ENCODE measurements at regions not wholly inside any gene's neighbourhood (a gene's known extent, or its start where the extent isn't known, plus 50 kb on each side); places are given as distances from the start of the nearest gene placed in this dataset.

- H3K4me3 ChIP-seq (ENCODE audit: low read depth, low read length) = no peak overlapping the region
- DNase-seq (ENCODE audit: low read depth) = no peak
- TF ChIP-seq CTCF (IDR thresholded peaks at IDR 0.05; ENCODE audit: control insufficient read depth, extremely low read depth, insufficient read depth) = no peak
Observed at GRCh38 chr13:84927442-84928169, 871.6 kb downstream of the SLITRK6 start.

GRCh38 chr13:84925443-84925842, 873.8 kb downstream of the SLITRK6 start:
- DNase-seq (ENCODE audit: low read depth) = no peak
- no peak overlapping the region for H3K4me3 ChIP-seq (ENCODE audit: low read depth, low read length)
- no peak for TF ChIP-seq CTCF (IDR thresholded peaks at IDR 0.05; ENCODE audit: control insufficient read depth, extremely low read depth, insufficient read depth)

GRCh38 chr13:84923831-84924230, 875.4 kb downstream of the SLITRK6 start:
- no peak for TF ChIP-seq CTCF (IDR thresholded peaks at IDR 0.05; ENCODE audit: control insufficient read depth, extremely low read depth, insufficient read depth)
- no peak for DNase-seq (ENCODE audit: low read depth)
- H3K4me3 ChIP-seq (ENCODE audit: low read depth, low read length) = no peak overlapping the region

GRCh38 chr13:84917252-84917878, 881.9 kb downstream of the SLITRK6 start:
- peak; percentile 42 for TF ChIP-seq CTCF (IDR thresholded peaks at IDR 0.05; ENCODE audit: control insufficient read depth, extremely low read depth, insufficient read depth)
- DNase-seq (ENCODE audit: low read depth) = peak; percentile 7
- H3K4me3 ChIP-seq (ENCODE audit: low read depth, low read length) = no peak overlapping the region

- DNase-seq (ENCODE audit: low read depth) = no peak
- no peak for TF ChIP-seq CTCF (IDR thresholded peaks at IDR 0.05; ENCODE audit: control insufficient read depth, extremely low read depth, insufficient read depth)
Observed at GRCh38 chr13:84912720-84913119, 886.5 kb downstream of the SLITRK6 start.

GRCh38 chr13:84910423-84910822, 888.8 kb downstream of the SLITRK6 start:
- no peak overlapping the region for H3K4me3 ChIP-seq (ENCODE audit: low read depth, low read length)
- TF ChIP-seq CTCF (IDR thresholded peaks at IDR 0.05; ENCODE audit: control insufficient read depth, extremely low read depth, insufficient read depth) = no peak
- DNase-seq (ENCODE audit: low read depth) = no peak

More at GRCh38 chr13:84912720-84913119, 886.5 kb downstream of the SLITRK6 start:
- H3K4me3 ChIP-seq (ENCODE audit: low read depth, low read length) = no peak overlapping the region

All from LNCaP clone FGC (cell line).